GM23338 (cell line): ENCODE measurements at regions not wholly inside any gene's neighbourhood (a gene's known extent, or its start where the extent isn't known, plus 50 kb on each side); places are given as distances from the start of the nearest gene placed in this dataset.

ENCODE experiments used
- ATAC-seq: fragments of 200-7000 bp; cut with Tn5 transposase; 3 replicates; pipeline ENCODE4 v1.9.1; 2020
- DNase-seq: peaks from one replicate; pipeline ENCODE4 v3.0.0-alpha.2; 2015; ENCODE audit warnings: low spot score
- H2AFZ ChIP-seq: fragments of 200-600 bp; sonication (generic); 2 replicates; pipeline ENCODE4 v1.8.0; 2016; ENCODE audit warnings: antibody characterized with exemption, mild to moderate bottlenecking, moderate library complexity
- H3F3A ChIP-seq: fragments of 200-600 bp; sonication (generic); replicated peaks from 2 replicates; pipeline ENCODE4 v1.8.0; 2017; ENCODE audit warnings: antibody characterized with exemption, mixed run types, low read depth
- H3K27ac ChIP-seq: fragments of 200-600 bp; sonication (generic); 2 replicates; pipeline ENCODE4 v1.6.1; 2016; ENCODE audit warnings: low read depth
- H3K27me3 ChIP-seq: fragments of 200-600 bp; sonication (generic); 2 replicates; pipeline ENCODE4 v1.8.0; 2016; ENCODE audit warnings: mild to moderate bottlenecking, mixed run types, moderate library complexity; ENCODE audit not compliant: insufficient read depth
- H3K36me3 ChIP-seq: fragments of 200-600 bp; sonication (generic); 2 replicates; pipeline ENCODE4 v1.8.0; 2016; ENCODE audit warnings: mild to moderate bottlenecking; ENCODE audit not compliant: insufficient read depth
- H3K4me1 ChIP-seq: fragments of 200-600 bp; sonication (generic); 2 replicates; pipeline ENCODE4 v1.8.0; 2016; ENCODE audit warnings: mild to moderate bottlenecking, moderate library complexity; ENCODE audit not compliant: insufficient read depth
- H3K4me2 ChIP-seq: fragments of 200-600 bp; sonication (generic); 2 replicates; pipeline ENCODE4 v1.7.1; 2017; ENCODE audit warnings: mixed run types
- H3K4me3 ChIP-seq: fragments of 200-600 bp; sonication (generic); 2 replicates; pipeline ENCODE4 v1.6.1; 2016; ENCODE audit warnings: mixed run types
- H3K79me2 ChIP-seq: fragments of 200-600 bp; sonication (generic); replicated peaks from 2 replicates; pipeline ENCODE4 v1.8.0; 2017; ENCODE audit warnings: mild to moderate bottlenecking; ENCODE audit not compliant: insufficient read depth
- H3K9me2 ChIP-seq: fragments of 200-600 bp; sonication (generic); 2 replicates; pipeline ENCODE4 v1.8.0; 2017; ENCODE audit not compliant: insufficient read depth
- H4K20me1 ChIP-seq: fragments of 200-600 bp; sonication (generic); replicated peaks from 2 replicates; pipeline ENCODE4 v1.8.0; 2017; ENCODE audit warnings: mild to moderate bottlenecking; ENCODE audit not compliant: insufficient read depth
- H3K27ac Mint-ChIP-seq: 2 replicates; pipeline ENCODE4 v1.8.0; 2020; ENCODE audit warnings: inconsistent platforms, mild to moderate bottlenecking, moderate library complexity, mixed read lengths
- H3K27me3 Mint-ChIP-seq: 3 replicates; pipeline ENCODE4 v1.8.0; 2022; ENCODE audit warnings: low read depth, mild to moderate bottlenecking, moderate library complexity, mixed read lengths, inconsistent platforms; ENCODE audit not compliant: insufficient read depth, poor library complexity
- H3K36me3 Mint-ChIP-seq: 3 replicates; pipeline ENCODE4 v1.8.0; 2021; ENCODE audit warnings: low read depth, mild to moderate bottlenecking, inconsistent platforms, moderate library complexity, mixed read lengths
- H3K4me1 Mint-ChIP-seq: 3 replicates; pipeline ENCODE4 v1.8.0; 2020; ENCODE audit warnings: mild to moderate bottlenecking, inconsistent platforms, mixed read lengths
- H3K4me3 Mint-ChIP-seq: 3 replicates; pipeline ENCODE4 v1.8.0; 2021; ENCODE audit warnings: moderate library complexity, mild to moderate bottlenecking, inconsistent platforms, mixed read lengths
- H3K9me3 Mint-ChIP-seq: 3 replicates; pipeline ENCODE4 v1.8.0; 2020; ENCODE audit warnings: moderate library complexity, mild to moderate bottlenecking, inconsistent platforms, mixed read lengths
- CREB1 ChIP-seq: fragments of 250-450 bp; sonication (Bioruptor Pico); IDR thresholded peaks from 2 replicates; pipeline ENCODE4 v1.5.0; 2020; ENCODE audit warnings: low read depth, mild to moderate bottlenecking, moderate library complexity
- CTCF ChIP-seq, 2 experiments: fragments of 200-600 bp in 1 of 2; sonication (generic) in 1 of 2; conservative IDR thresholded peaks; 2 replicates each; pipeline versions ENCODE4 v1.5.1 to v1.6.1; 2016 to 2017; ENCODE audit warnings: antibody characterized with exemption in 2 of 2, low read depth in 2 of 2, mild to moderate bottlenecking in 2 of 2, moderate library complexity in 1 of 2
- JUNB ChIP-seq: IDR thresholded peaks from one replicate; pipeline ENCODE4 v1.6.1; 2016; ENCODE audit warnings: antibody characterized with exemption; ENCODE audit not compliant: unreplicated experiment
- NANOG ChIP-seq: IDR thresholded peaks from 2 replicates; pipeline ENCODE4 v1.6.1; 2016; ENCODE audit warnings: antibody characterized with exemption, borderline replicate concordance
- POLR2AphosphoS5 ChIP-seq: IDR thresholded peaks from 2 replicates; pipeline ENCODE4 v1.6.1; 2016; ENCODE audit warnings: antibody characterized with exemption, low read depth
- REST ChIP-seq: IDR thresholded peaks from one replicate; pipeline ENCODE4 v1.6.1; 2018; ENCODE audit warnings: antibody characterized with exemption; ENCODE audit not compliant: unreplicated experiment
- STAT1 ChIP-seq: IDR thresholded peaks from one replicate; pipeline ENCODE4 v1.6.1; 2016; ENCODE audit warnings: antibody characterized with exemption; ENCODE audit not compliant: unreplicated experiment
- ZNF114 ChIP-seq: fragments of 250-450 bp; sonication (Bioruptor Pico); IDR thresholded peaks from 2 replicates; pipeline ENCODE4 v1.5.0; 2020; ENCODE audit warnings: mild to moderate bottlenecking, moderate library complexity
- ZNF331 ChIP-seq: fragments of 250-450 bp; sonication (Bioruptor Pico); IDR thresholded peaks from 2 replicates; pipeline ENCODE4 v1.5.0; 2020; ENCODE audit warnings: low read depth, mild to moderate bottlenecking, moderate library complexity
- ZNF462 ChIP-seq: fragments of 250-450 bp; sonication (Bioruptor Pico); IDR thresholded peaks from 2 replicates; pipeline ENCODE4 v1.5.0; 2020; ENCODE audit warnings: mild to moderate bottlenecking, moderate library complexity

GRCh38 chr17:69763503-69763902 is 311.5 kb upstream of the KCNJ16 start:
- ATAC-seq (no peak), DNase-seq (no peak)
- H3K9me2 ChIP-seq = no peaks in the 10 kb centered on the region
- Mint-ChIP-seq H3K4me1 (peaks cover 3% of the 10 kb centered on the region; the same call in 2 of the 3 replicates), H3K27me3 (no peaks in the 10 kb centered on the region), H3K27ac (no peak overlapping the region), H3K4me3 (no peak overlapping the region), H3K9me3 (no peaks in the 10 kb centered on the region), H3K36me3 (no peaks in the 10 kb centered on the region)
- H3K4me2 ChIP-seq = no peak overlapping the region
- TF ChIP-seq CREB1 (CRISPR knock-in tag) = no peak
- TF ChIP-seq REST = peak; percentile 51
- TF ChIP-seq ZNF114 (CRISPR knock-in tag) = no peak
- no peak for TF ChIP-seq JUNB
- no peaks in the 10 kb centered on the region for H3K79me2 ChIP-seq
- no peak overlapping the region for H3K27ac ChIP-seq
- no peak overlapping the region for H2AFZ ChIP-seq
- no peaks in the 10 kb centered on the region for H3K27me3 ChIP-seq
- no peaks in the 10 kb centered on the region for H3F3A ChIP-seq
- no peaks in the 10 kb centered on the region; the same call in 1 of the 2 replicates for H3K4me1 ChIP-seq
- H3K4me3 ChIP-seq = no peak overlapping the region
- H3K36me3 ChIP-seq = no peaks in the 10 kb centered on the region
- no peaks in the 10 kb centered on the region for H4K20me1 ChIP-seq

- Histone ChIP-seq H3K4me3 (no peak overlapping the region), H3K36me3 (no peaks in the 10 kb centered on the region), H4K20me1 (no peaks in the 10 kb centered on the region), H3K4me2 (no peak overlapping the region), H3F3A (no peaks in the 10 kb centered on the region), H3K27me3 (no peaks in the 10 kb centered on the region), H3K4me1 (no peaks in the 10 kb centered on the region; the same call in 1 of the 2 replicates), H2AFZ (no peak overlapping the region), H3K27ac (no peak overlapping the region), H3K9me2 (no peaks in the 10 kb centered on the region), H3K79me2 (no peaks in the 10 kb centered on the region)
- no peak overlapping the region for H3K4me3 Mint-ChIP-seq
- no peak overlapping the region for H3K27ac Mint-ChIP-seq
- no peak for DNase-seq
- no peak for ATAC-seq
- H3K36me3 Mint-ChIP-seq = no peaks in the 10 kb centered on the region
- peaks cover 3% of the 10 kb centered on the region; the same call in 2 of the 3 replicates for H3K4me1 Mint-ChIP-seq
- H3K27me3 Mint-ChIP-seq = no peaks in the 10 kb centered on the region
- no peaks in the 10 kb centered on the region for H3K9me3 Mint-ChIP-seq
- TF ChIP-seq ZNF462 (CRISPR knock-in tag) (no peak), ZNF331 (CRISPR knock-in tag) (no peak), NANOG (no peak), CTCF (conservative IDR thresholded peaks at IDR 0.05; ENCODE audit: low read depth in 2 of 2) (no peak), POLR2AphosphoS5 (no peak), STAT1 (no peak), JUNB (no peak)
These were observed 310.9 kb upstream of the KCNJ16 start for GRCh38 chr17:69764146-69764545.
